ENCODE measurements at regions not wholly inside any gene's neighbourhood (a gene's known extent, or its start where the extent isn't known, plus 50 kb on each side); places are given as distances from the start of the nearest gene placed in this dataset.
"Not testable (repeated sequence)": the region's sequence is repeated elsewhere in the genome, so short reads cannot be mapped to it uniquely, and the experiment has no call there.

DNA sequence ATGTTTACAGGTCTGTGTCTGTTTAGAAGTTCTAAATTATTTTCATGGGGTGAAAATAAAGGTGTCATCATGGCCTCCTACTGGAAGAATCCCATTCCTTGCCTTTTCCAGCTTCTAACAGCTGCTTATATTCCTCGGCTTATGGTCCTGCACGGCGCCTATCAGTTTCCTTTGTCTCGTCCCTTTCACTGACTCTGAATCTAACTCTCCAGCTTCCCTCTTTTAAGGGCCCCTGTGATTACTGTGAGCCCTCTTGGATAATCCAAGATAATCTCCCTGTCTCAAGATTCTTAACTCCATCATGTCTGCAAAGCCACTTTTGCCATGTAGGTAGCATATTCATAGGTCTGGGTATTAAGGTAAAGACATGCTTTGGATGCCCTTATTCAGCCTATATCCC is 441.0 kb upstream of the ERCC4 start:
- ATAC-seq (ENCODE audit: low read depth in 2 of 2): no peak
- no peak overlapping the region for H3K4me3 Mint-ChIP-seq

DNA sequence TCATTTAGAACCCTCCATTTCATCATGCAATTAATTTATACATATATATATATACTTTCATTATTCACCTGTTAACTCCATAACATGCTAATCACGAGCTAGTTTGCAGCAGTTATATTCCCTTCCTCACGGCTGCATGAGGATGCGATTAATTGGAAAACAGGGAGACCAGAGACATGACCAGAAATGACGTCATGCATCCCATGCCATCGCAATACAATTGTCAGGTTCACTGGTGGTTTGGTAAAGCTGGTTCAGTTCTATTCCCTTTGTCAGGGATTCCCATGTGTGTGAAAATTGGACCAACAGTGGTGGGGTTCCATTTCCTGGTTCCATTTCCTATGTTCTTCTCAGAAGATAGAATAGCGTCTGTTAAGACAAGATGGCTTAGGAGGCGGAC is 440.4 kb upstream of the ERCC4 start:
- no peaks in the 10 kb centered on the region for H3K4me1 Mint-ChIP-seq
- H3K36me3 Mint-ChIP-seq: no peaks in the 10 kb centered on the region
- ATAC-seq (ENCODE audit: low read depth in 2 of 2): no peak
- H3K27ac Mint-ChIP-seq: no peak overlapping the region
- no peak for DNase-seq
- H3K9me3 Mint-ChIP-seq: peaks cover 0 to 15% (median 5%) of the 10 kb centered on the region in 7 donors
- peaks cover 0 to 19% (median 11%) of the 10 kb centered on the region in 3 donors for H3K27me3 Mint-ChIP-seq
- no peak overlapping the region for H3K4me3 Mint-ChIP-seq

More for the DNA sequence above, 441.0 kb upstream of the ERCC4 start:
- no peaks in the 10 kb centered on the region for H3K36me3 Mint-ChIP-seq
- DNase-seq: no peak
- peaks cover 0 to 10% (median 5%) of the 10 kb centered on the region in 7 donors for H3K9me3 Mint-ChIP-seq
- no peaks in the 10 kb centered on the region for H3K4me1 Mint-ChIP-seq
- H3K27me3 Mint-ChIP-seq: peaks cover 0 to 19% (median 15%) of the 10 kb centered on the region in 3 donors
- H3K27ac Mint-ChIP-seq: no peak overlapping the region

- no peak for DNase-seq
- Mint-ChIP-seq H3K27ac (no peak overlapping the region), H3K9me3 (peaks cover 2 to 27% (median 10%) of the 10 kb centered on the region in 7 donors), H3K4me3 (no peak overlapping the region), H3K36me3 (no peaks in the 10 kb centered on the region), H3K4me1 (no peaks in the 10 kb centered on the region), H3K27me3 (peaks cover 0 to 14% (median 11%) of the 10 kb centered on the region in 3 donors)
- ATAC-seq (ENCODE audit: low read depth in 2 of 2): no peak
Observed at GRCh38 chr16:13480801-13481200, 439.2 kb upstream of the ERCC4 start.

- ATAC-seq (ENCODE audit: low read depth in 2 of 2) (no peak), DNase-seq (no peak)
- Mint-ChIP-seq H3K36me3 (no peaks in the 10 kb centered on the region), H3K4me1 (no peaks in the 10 kb centered on the region), H3K9me3 (peaks cover 2 to 36% (median 12%) of the 10 kb centered on the region in 7 donors), H3K4me3 (no peak overlapping the region), H3K27ac (no peak overlapping the region), H3K27me3 (peaks cover 0 to 11% (median 8%) of the 10 kb centered on the region in 3 donors)
Observed at GRCh38 chr16:13483121-13483520, 436.8 kb upstream of the ERCC4 start.

- H3K27ac Mint-ChIP-seq: not testable (repeated sequence)
Observed at GRCh38 chr16:13489416-13489815, 430.5 kb upstream of the ERCC4 start.

DNA sequence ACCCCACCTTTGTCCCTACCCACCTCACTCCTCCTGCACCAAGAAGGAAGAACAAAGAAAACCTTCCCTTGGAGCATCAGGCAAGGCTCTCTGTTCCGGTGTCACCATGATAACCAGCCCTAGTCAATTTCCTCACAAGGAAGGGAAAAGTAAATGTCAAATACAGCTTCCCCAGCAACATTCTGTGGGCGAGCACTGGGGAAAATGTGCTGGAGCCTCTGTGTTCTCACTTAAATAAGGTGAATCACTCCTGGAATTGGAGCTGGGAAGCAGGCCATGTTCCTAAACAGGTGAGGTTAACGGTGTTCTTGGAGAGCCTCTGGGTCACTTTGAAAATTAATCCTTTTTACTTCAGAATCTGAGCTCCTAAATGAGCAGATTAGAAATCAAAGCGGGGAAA is 427.9 kb upstream of the ERCC4 start:
- ATAC-seq (ENCODE audit: low read depth in 2 of 2) (no peak), DNase-seq (no peak)
- Mint-ChIP-seq H3K36me3 (no peaks in the 10 kb centered on the region), H3K4me1 (no peaks in the 10 kb centered on the region), H3K27ac (no peak overlapping the region), H3K27me3 (peaks cover 18 to 23% (median 18%) of the 10 kb centered on the region in 3 donors), H3K4me3 (no peak overlapping the region), H3K9me3 (peaks cover 0 to 8% (median 0%) of the 10 kb centered on the region in 7 donors)

More at GRCh38 chr16:13489416-13489815, 430.5 kb upstream of the ERCC4 start:
- Mint-ChIP-seq H3K27me3 (peaks cover 18 to 23% (median 18%) of the 10 kb centered on the region in 3 donors), H3K9me3 (peaks cover 6 to 23% (median 12%) of the 10 kb centered on the region in 7 donors)
- ATAC-seq (ENCODE audit: low read depth in 2 of 2); H3K4me3 Mint-ChIP-seq; H3K4me1 Mint-ChIP-seq; DNase-seq; H3K36me3 Mint-ChIP-seq: not testable (repeated sequence)

GRCh38 chr16:13503960-13504635 is 415.9 kb upstream of the ERCC4 start:
- no peak for DNase-seq
- no peaks in the 10 kb centered on the region for H3K36me3 Mint-ChIP-seq

GRCh38 chr16:13507530-13507929 is 412.4 kb upstream of the ERCC4 start:
- no peak overlapping the region for H3K4me3 Mint-ChIP-seq
- H3K36me3 Mint-ChIP-seq: no peaks in the 10 kb centered on the region
- no peak overlapping the region for H3K27ac Mint-ChIP-seq
- DNase-seq: no peak
- ATAC-seq (ENCODE audit: low read depth in 2 of 2): no peak
- peaks cover 0 to 25% (median 3%) of the 10 kb centered on the region in 7 donors for H3K9me3 Mint-ChIP-seq
- H3K4me1 Mint-ChIP-seq: no peaks in the 10 kb centered on the region
- peaks cover 6 to 15% (median 8%) of the 10 kb centered on the region in 3 donors for H3K27me3 Mint-ChIP-seq

More at GRCh38 chr16:13503960-13504635, 415.9 kb upstream of the ERCC4 start:
- ATAC-seq (ENCODE audit: low read depth in 2 of 2): no peak
- Mint-ChIP-seq H3K4me3 (no peak overlapping the region), H3K4me1 (no peaks in the 10 kb centered on the region), H3K27me3 (peaks cover 6 to 15% (median 8%) of the 10 kb centered on the region in 3 donors), H3K9me3 (peaks cover 0 to 9% (median 3%) of the 10 kb centered on the region in 7 donors), H3K27ac (no peak overlapping the region)

GRCh38 chr16:13510425-13511151 is 409.4 kb upstream of the ERCC4 start:
- ATAC-seq (ENCODE audit: low read depth in 2 of 2): no peak
- DNase-seq: no peak
- H3K27ac Mint-ChIP-seq: no peak overlapping the region
- H3K27me3 Mint-ChIP-seq: peaks cover 6 to 10% (median 8%) of the 10 kb centered on the region in 3 donors
- peaks cover 5 to 9% of the 10 kb centered on the region in 2 donors for H3K36me3 Mint-ChIP-seq
- H3K9me3 Mint-ChIP-seq: peaks cover 6 to 33% (median 15%) of the 10 kb centered on the region in 7 donors
- H3K4me1 Mint-ChIP-seq: no peaks in the 10 kb centered on the region
- no peak overlapping the region for H3K4me3 Mint-ChIP-seq

DNA sequence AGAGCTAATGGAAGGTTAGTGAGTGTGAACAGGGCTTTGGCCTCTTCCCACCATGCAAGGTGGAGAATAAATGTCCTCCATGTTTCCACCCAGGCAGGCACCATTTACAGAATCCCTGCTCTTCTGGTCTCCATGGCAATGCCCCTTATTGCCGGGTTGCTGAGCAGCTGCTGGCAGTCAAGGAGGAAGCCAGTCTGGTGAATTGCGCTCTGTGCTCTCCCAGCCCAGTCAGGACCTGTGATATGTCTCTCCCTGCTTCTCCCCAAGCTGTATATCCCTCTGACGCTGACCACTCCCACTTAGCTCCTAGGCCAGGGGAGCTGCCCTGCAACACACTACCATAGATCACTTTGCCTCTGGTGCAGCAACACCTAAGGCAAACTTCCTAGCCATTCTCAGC is 402.1 kb upstream of the ERCC4 start:
- Mint-ChIP-seq H3K27ac (no peak overlapping the region), H3K4me3 (no peak overlapping the region), H3K27me3 (no peaks in the 10 kb centered on the region), H3K4me1 (no peaks in the 10 kb centered on the region), H3K36me3 (peaks cover 9% of the 10 kb centered on the region in 2 donors), H3K9me3 (peaks cover 6 to 28% (median 16%) of the 10 kb centered on the region in 7 donors)
- no peak for ATAC-seq (ENCODE audit: low read depth in 2 of 2)
- DNase-seq: no peak

- DNase-seq (no peak), ATAC-seq (ENCODE audit: low read depth in 2 of 2) (no peak)
- Mint-ChIP-seq H3K36me3 (peaks cover under 1 to 4% of the 10 kb centered on the region in 2 donors), H3K9me3 (peaks cover 0 to 15% (median 3%) of the 10 kb centered on the region in 7 donors), H3K27me3 (no peaks in the 10 kb centered on the region), H3K4me3 (no peak overlapping the region), H3K4me1 (no peaks in the 10 kb centered on the region), H3K27ac (no peak overlapping the region)
Observed at GRCh38 chr16:13519871-13520270, 400.1 kb upstream of the ERCC4 start.

GRCh38 chr16:13521356-13521755 is 398.6 kb upstream of the ERCC4 start:
- no peak overlapping the region for H3K27ac Mint-ChIP-seq
- ATAC-seq (ENCODE audit: low read depth in 2 of 2) (no peak), DNase-seq (no peak)
- peaks cover 0 to 3% (median 0%) of the 10 kb centered on the region in 3 donors for H3K4me1 Mint-ChIP-seq
- no peaks in the 10 kb centered on the region for H3K27me3 Mint-ChIP-seq
- no peak overlapping the region for H3K4me3 Mint-ChIP-seq
- peaks cover 0 to 4% of the 10 kb centered on the region in 2 donors for H3K36me3 Mint-ChIP-seq
- H3K9me3 Mint-ChIP-seq: peaks cover 0 to 9% (median 0%) of the 10 kb centered on the region in 7 donors

DNA sequence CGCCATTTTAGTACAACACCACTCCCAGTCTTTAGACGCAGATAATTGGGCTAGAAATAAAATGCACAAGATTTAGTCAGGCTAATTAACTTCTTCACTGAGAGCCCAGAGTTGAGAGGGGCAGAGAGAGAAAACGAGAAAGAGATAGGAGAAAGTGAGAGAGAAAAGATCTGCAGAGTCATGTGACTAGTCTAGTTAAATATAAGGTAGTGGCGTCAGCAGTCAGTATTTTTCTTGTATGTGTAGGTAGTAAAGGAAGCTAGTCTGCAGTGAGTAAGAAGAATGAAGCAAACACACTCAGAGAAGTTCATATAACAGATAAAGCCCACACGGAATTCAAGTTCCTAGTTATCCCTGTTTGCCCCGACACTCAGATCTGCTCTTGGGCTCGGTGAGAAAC is 392.6 kb upstream of the ERCC4 start:
- Mint-ChIP-seq H3K36me3 (no peaks in the 10 kb centered on the region), H3K9me3 (peaks cover 0 to 9% (median 2%) of the 10 kb centered on the region in 7 donors), H3K27me3 (no peaks in the 10 kb centered on the region), H3K4me1 (peaks cover 5 to 15% (median 5%) of the 10 kb centered on the region in 3 donors), H3K27ac (no peak overlapping the region), H3K4me3 (no peak overlapping the region)
- ATAC-seq (ENCODE audit: low read depth in 2 of 2) (no peak), DNase-seq (no peak)

GRCh38 chr16:13528691-13529090 is 391.3 kb upstream of the ERCC4 start:
- H3K9me3 Mint-ChIP-seq: peaks cover 0 to 14% (median 2%) of the 10 kb centered on the region in 7 donors
- peak overlapping the region in 1 of 6 donors; percentile 74 for H3K27ac Mint-ChIP-seq
- no peaks in the 10 kb centered on the region for H3K36me3 Mint-ChIP-seq
- H3K4me1 Mint-ChIP-seq: peaks cover 5 to 15% (median 5%) of the 10 kb centered on the region in 3 donors
- no peak overlapping the region for H3K4me3 Mint-ChIP-seq
- no peaks in the 10 kb centered on the region for H3K27me3 Mint-ChIP-seq
- ATAC-seq (ENCODE audit: low read depth in 2 of 2): no peak
- DNase-seq: no peak
